Fibroblast of the aortic adventitia (primary cell): ENCODE measurements at regions not wholly inside any gene's neighbourhood (a gene's known extent, or its start where the extent isn't known, plus 50 kb on each side); places are given as distances from the start of the nearest gene placed in this dataset.
"Not testable (repeated sequence)": the region's sequence is repeated elsewhere in the genome, so short reads cannot be mapped to it uniquely, and the experiment has no call there.

Experiments used
- DNase-seq: peaks from one replicate; pipeline ENCODE4 v3.0.0-alpha.2; 2010; ENCODE audit warnings: low read depth
- H3K4me3 ChIP-seq: 2 replicates; pipeline ENCODE4 v1.5.1; 2011; ENCODE audit warnings: low read depth, mild to moderate bottlenecking, control low read depth, low read length, moderate library complexity
- TF ChIP-seq, protein P1 (sequence below): IDR thresholded peaks from 2 replicates; pipeline ENCODE4 v1.5.1; 2011; ENCODE audit warnings: mild to moderate bottlenecking, low read length, control low read depth, inconsistent platforms; ENCODE audit not compliant: insufficient read depth

DNA sequence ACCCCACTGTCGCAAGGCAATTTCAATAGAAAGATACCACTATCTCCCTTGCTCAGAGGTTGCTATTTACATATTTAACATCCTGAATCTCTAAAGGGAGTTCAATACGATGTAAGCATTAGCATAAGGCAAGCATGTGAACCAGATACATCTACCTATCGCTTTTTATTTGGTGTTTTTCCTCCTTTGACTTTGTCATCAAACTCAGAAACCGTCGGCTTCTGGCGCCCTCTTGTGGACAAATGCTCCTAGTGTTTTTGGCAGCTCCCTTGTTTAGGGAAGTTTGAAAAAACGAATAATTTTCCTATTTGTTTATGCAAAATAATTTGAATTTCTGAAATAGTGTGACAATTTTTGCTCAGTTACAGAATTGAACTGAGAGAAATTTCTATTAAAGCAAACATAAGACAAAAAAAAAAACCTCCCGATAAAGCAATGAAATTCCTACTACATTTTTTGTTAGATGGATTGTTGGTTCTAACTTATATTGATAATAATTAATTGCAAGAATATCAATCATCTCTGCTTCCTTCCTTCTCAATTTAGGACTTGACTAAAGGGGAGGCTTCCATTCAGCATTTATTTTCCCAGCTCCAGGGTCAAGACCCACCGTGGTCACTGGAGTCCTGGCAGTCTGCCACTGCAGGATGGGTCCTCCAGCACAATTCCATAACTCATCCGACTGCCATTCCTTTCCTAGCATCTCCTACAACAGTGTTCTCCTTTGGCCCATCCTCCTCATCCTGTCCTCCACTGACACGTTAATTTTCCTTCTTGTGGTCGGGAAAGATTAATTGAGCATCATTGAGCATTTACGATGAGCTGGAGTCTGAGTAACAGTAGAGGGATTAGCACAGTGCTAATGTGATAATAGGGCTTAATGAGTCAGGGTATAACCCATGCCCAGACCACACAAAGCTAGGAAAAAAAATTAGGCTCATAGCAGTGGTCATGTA is 131.8 kb upstream of the CHD1 start:
- peak; percentile 81 for DNase-seq
- TF ChIP-seq, protein P1, sequence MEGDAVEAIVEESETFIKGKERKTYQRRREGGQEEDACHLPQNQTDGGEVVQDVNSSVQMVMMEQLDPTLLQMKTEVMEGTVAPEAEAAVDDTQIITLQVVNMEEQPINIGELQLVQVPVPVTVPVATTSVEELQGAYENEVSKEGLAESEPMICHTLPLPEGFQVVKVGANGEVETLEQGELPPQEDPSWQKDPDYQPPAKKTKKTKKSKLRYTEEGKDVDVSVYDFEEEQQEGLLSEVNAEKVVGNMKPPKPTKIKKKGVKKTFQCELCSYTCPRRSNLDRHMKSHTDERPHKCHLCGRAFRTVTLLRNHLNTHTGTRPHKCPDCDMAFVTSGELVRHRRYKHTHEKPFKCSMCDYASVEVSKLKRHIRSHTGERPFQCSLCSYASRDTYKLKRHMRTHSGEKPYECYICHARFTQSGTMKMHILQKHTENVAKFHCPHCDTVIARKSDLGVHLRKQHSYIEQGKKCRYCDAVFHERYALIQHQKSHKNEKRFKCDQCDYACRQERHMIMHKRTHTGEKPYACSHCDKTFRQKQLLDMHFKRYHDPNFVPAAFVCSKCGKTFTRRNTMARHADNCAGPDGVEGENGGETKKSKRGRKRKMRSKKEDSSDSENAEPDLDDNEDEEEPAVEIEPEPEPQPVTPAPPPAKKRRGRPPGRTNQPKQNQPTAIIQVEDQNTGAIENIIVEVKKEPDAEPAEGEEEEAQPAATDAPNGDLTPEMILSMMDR = peak; percentile 90
- no peak overlapping the region for H3K4me3 ChIP-seq

DNA sequence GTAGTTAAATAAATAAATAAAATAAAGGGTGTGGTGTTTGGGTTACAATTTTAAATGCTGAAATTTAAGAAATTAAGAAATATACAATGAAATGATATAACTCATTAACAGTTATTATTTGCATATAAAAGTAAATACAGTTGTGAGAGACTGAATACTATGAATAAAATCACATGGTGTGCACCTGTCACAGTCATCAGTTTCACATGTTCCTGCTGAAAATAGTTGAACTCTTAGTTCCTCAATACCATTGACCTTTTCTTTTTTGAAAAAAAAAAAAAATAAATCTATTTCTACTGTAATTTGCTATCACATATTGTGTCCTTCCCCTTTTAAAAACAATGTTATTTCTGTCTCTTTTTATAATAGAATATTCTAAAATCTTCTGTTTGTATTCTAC is 130.9 kb upstream of the CHD1 start:
- H3K4me3 ChIP-seq = no peak overlapping the region
- TF ChIP-seq, protein P1 = no peak
- no peak for DNase-seq

DNA sequence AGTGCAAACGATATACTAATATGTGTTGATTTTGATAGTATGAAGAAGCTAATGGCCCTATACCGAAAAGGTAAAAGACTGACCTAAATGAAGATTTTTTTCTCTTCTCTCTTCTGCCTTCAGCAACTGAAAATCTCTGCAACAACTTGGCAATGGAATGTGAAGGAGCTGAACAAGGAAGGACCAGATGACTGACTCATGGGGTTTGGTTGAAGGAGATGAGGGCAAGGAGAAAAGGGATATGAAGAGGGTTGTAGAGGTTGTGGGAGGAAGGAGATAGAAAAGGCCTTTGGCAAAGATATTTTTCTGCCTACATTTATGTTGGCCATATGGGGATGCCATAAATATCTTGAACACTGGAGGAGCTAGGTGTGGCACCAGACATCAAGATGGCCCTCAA is 129.7 kb upstream of the CHD1 start:
- TF ChIP-seq, protein P1 = no peak
- no peak for DNase-seq
- no peak overlapping the region for H3K4me3 ChIP-seq

DNA sequence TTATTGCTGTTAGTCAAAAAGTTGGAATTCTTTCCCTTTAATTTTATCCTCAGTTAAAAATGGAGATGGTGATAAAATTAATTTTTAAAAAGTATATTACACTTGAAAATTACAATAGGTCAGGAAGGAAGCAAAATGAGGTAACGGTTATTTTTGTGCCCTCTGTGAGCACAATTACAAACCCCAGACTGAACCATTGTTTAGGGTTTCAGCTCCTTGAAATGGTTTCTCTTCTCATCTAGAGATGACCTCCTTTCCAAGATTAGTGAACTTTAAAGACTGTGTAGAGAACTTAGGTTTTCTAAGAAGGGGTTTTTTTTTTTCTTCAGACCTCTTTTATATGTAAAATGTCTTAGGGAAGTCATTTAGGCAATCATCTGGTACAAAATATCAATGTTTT is 126.2 kb upstream of the CHD1 start:
- TF ChIP-seq, protein P1 = no peak
- H3K4me3 ChIP-seq = no peak overlapping the region
- DNase-seq = no peak

DNA sequence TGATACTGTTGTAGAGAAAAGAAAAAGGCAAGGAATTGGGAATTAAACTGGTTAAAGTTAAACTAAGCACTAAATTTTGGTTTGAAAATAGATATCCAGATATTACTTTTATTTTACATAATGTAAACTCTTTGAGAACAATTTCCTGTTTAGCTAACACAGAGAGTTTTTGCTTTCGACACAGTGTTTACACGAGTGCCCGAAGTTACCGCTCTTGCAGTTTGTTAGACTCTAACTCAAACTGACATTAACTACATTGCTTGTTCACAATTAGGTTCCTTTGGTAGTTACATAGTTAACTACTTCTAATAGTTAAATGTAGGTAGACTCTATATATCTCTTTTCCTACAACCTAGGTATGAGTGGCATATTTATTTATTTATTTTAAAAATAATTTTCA is 117.1 kb upstream of the CHD1 start:
- no peak overlapping the region for H3K4me3 ChIP-seq
- DNase-seq = no peak
- TF ChIP-seq, protein P1 = no peak

DNA sequence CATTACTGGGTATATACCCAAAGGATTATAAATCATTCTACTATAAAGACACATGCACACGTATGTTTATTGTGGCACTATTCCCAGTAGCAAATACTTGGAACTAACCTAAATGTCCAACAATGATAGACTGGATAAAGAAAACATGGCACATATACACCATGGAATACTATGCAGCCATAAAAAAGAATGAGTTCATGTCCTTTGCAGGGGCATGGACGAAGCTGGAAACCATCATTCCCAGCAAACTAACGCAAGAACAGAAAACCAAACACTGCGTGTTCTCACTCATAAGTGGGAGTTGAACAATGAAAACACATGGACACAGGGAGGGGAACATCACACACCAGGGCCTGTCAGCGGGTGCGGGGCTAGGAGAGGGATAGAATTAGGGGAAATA is 114.5 kb upstream of the CHD1 start:
- DNase-seq, H3K4me3 ChIP-seq: not testable (repeated sequence)

DNA sequence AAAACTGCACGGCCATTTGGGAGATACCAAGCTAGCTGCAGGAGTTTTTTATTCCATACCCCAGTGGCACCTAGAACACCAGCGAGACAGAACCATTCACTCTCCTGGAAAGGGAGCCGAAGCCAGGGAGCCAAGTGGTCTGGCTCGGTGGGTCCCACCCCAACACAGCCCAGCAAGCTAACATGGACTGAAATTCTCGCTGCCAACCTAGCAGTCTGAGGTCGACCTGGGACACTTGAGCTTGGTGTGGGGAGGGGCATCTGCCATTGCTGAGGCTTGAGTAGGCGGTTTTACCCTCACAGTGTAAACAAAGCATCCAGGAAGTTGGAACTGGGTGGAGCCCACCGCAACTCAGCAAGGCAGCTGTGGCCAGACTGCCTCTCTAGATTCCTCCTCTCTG is 108.9 kb upstream of the CHD1 start:
- no peak for DNase-seq
- H3K4me3 ChIP-seq = no peak overlapping the region
- TF ChIP-seq, protein P1 = no peak
